Right renal pelvis (tissue), 4 donors: ENCODE measurements at regions not wholly inside any gene's neighbourhood (a gene's known extent, or its start where the extent isn't known, plus 50 kb on each side); places are given as distances from the start of the nearest gene placed in this dataset.

Experiments used
- DNase-seq, 4 donors: peaks; one replicate each; pipeline ENCODE4 v3.0.0-alpha.2; 2013; ENCODE audit warnings: low read depth in 4 of 4, low spot score in 3 of 4, missing footprints in 1 of 4

DNA sequence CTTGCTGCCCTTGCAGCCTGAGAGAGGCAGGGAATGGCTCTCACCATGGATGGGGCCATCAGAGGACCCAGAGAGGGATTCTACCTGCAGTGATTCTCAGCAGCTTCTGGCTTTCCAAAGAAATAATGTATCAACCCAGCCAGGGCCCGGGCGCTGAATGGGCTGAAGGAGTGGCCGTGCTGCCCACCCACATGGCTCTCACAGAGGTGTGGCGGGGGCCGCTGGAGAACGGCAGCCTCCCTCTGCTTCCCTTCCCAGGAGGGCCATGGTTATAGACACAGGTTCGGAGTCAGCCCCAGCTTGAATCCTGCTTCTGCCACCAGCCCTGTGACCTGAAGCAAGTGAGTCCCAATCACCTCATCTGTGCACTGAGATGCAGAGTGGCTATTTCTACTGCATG, 82.7 kb downstream of the THAP12 start:
- DNase-seq: no peak

DNA sequence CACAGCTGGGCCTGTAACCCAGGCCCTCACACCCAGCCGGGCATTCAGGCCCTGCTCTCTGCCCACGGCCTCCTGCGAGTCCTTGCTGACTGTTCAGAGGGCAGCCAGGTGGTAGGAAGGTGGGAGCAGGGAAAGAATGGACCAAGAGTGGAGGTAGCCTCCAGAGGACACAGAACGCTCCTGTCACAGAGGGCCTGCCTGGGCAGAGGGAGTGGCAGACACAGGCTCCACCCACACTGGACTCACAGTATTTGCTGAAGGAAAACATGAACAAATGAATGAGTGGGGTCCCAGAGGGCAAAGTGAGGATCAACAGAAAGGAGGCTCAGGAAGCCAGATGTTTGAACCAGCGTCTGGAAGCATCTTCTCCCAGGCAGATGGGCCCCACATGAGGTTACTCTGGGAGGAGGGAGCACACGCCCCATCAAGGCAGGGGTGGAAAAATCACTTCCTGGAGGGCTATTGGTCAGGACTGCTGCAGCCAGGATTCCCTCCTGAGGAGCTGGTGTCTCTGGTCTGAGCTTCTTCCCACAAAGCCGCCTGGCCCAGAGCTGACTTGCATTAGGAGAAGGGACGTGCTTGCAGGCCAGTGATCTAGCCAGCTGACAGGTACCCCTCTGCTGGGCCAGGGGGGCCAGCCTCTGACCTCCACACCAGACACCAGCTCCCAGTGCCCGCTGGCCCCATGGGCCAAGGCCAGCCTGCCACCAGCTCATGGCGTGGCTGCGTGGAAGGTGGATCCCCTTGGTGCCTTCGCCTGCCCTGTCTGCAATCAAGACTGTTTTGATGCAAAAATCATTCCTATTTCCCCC, 84.0 kb downstream of the THAP12 start:
- DNase-seq: no peak

DNA sequence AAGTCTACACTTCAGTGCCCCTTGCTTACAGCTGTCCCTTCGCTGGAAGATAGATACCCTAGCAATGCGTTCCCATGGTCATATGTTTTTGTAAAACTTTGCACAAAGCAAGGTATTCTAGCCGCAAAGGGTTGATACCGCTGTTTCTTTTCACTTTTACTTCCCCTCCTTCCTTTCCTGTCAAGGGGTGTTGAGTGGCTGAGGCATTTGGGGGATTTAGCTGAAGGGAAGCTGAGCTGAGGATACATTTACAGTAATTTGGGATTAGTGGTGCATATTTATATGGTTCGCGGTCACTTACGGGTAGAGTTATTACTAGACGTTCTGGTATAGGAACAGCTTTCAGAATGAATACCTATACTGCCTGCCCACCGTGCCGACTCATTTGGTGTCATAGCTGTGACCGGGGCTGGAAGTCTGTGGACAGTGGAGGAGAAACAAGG, 86.9 kb upstream of the WNT11 start:
- no peak for DNase-seq

DNA sequence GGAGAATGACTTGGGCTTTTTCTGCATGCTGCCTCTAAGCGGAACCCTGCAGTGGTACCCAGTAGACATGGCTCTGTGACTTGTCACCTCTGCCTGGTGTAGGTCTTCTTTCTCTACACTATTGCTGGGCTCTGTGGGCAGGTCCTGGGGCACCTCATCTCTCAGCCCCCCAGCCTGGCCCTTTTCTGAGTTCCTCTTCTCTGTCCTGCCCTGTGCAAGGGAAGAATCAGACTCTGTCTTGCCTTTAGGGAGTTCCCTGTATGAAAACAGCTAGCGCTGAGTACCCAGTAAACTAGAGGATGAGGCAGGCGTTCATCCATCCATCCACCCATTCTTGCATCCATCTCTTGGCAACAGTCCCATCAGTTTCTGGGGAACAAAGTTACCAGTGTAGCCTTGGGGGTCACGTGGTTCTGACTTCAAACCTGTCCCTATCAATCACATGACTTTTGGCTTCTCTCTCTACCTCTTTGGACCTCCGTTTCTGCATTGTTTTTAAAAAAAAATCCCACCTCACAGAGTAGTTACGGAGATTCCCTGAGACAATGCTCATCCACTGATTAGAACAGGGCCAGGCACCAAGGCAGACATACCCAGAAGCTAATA, 86.4 kb upstream of the WNT11 start:
- DNase-seq: no peak

DNA sequence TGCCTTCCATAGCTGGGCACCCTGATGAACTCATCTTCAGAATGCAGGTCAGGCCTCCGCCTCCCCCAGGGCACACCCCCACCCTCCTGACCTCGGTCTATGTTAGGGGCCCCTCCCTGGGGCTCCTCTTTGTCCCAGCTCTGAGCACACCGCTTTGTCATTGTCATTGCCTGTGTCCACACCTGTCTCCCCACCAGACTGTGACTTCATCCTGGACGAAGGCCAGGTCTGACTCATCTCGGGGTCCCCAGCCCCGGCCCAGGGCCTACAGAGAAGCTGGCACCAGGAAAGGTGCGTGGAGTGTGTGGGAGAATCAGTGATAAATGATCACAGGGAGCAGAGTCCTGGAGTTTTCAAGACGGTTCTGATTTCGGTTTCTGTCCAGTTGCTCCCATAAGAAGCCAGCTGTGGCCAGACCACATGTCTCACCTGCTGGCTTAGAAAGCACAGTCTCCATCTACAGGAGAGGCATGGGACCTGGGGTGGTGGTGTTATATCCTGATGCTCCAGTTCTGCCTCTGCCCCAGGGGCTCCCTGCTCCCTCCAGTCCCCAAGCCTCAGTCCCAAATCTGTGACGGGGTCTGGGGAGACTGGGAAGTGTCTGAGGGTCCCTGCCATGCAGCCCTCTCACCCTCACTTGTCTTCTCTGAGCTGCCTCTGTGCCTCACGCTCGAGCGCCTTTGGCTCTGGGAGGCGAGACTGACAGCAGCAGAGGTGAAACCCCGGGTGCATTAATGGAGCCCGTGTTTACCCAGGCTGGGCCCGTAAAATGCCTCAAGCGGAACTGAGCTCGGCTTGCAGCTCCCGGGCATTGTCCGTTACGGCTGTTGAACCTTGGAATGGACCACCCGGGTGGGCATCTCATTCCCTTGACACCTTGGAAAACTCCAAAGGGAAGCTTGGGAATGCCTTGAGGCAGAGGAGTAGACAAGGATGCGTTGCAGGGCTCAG, 85.5 kb upstream of the WNT11 start:
- peak in 3 of 4 donors; percentile 35 to 65 (median 58) for DNase-seq

DNA sequence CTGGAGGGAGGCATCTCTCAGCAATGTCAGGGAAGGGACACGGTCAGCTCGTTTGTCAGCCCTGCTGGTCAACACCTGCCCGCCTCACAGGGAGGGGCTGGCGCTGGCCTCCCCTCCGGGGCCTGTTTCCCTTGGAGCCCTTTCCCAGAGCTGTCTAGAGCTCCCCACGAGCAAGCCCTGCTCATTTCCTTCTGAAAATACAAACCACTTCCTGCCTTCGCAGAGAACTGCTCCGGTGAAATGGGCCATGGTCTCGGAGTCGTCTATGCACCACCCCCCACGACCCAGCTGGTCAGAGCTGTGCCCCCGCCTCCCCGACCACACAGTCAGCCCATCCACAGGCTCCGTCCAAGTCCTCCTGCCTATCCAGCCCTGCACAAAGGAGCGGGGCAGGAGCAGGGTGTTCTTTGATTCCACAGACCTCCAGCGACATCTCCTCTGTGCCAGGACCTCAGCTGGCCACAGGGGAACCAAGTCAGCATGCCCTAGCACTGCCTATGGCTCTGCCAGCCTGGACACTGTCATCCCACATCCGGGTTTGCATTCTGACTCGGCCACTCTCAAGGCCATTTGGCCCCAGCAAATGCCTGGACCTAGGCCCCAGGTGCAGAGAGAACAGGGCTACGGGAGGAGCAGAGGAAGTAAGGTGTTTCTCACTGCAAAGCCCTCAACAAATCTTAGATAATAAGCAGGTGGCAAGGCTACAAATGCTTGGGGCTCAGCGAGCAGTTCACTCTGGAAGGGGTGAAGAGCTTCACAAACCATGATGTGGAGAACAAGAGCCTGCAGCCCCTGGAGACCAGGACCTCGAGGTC, 82.1 kb upstream of the WNT11 start:
- DNase-seq: no peak

DNA sequence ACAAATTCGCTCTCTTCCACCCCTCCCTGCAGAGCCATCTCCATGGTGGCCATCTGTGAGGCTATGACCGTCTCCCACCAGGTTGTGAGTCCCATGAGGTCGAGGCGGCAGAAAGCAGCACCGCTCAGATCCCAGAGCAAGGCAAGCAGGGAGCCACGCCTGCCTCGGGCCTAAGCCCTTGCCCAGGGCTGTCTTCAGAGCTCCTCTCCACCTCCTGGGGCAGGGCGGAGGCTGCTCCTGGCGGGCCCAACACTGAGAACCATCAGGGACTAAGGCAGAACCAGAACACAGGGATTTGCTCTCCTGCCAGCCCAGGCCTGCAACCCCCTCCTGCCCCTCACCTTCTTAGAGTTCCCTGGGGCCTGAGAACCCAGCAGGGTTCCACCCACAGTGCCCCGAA, 80.9 kb upstream of the WNT11 start:
- no peak for DNase-seq

DNA sequence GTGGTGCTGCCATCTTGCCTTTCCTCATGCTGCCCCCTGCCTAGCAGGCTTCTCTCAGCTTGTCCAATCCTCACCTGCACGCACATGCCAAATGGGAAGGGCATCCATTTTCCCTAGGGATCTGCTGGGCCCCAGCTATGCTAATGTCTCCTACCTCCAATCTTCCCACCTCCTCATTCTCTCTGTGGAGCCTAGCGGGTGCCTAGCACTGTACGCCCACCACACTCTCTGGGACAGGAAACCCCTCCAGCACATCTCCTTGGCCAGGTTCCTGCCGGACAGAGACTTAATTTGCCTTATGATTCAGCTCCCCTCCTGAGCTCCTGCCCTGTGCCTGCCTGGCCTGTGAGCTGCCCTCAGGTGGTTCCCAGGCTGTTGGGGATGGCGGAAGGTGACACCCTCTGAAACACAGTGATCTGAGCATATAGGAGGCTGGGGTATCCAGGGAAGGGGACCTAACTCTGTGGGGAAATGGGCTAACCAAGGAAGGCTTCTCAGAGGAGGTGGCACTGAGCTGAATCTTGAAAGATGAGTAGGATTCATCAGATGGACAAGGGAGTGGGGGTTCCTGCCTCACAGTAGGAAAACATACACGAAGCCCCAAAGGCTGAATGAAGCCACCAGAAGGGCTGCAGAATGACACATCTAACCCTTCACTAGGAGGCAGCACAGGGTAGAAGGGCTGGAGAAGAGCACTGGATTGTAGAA, 79.2 kb upstream of the WNT11 start:
- no peak for DNase-seq

DNA sequence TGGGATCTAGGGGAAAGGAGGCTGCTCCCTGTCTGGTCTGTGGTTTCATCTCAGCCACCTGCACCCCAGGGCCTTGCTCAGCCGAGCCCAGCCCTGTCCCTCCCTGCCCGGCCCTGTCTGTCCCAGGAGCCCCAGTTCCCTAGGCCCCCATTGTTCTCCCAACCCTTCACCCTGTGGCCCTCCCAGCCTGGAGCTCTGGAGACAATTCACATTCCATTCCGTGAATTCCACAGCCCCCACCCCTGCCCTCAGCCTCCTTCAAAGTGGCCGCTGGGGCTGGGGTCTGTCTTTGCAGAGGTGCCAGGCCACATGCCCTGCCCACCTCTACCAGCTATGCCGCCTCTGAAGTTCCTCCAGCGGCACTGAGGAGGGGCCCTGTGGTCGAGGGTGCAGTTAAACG, 77.9 kb upstream of the WNT11 start:
- no peak for DNase-seq

DNA sequence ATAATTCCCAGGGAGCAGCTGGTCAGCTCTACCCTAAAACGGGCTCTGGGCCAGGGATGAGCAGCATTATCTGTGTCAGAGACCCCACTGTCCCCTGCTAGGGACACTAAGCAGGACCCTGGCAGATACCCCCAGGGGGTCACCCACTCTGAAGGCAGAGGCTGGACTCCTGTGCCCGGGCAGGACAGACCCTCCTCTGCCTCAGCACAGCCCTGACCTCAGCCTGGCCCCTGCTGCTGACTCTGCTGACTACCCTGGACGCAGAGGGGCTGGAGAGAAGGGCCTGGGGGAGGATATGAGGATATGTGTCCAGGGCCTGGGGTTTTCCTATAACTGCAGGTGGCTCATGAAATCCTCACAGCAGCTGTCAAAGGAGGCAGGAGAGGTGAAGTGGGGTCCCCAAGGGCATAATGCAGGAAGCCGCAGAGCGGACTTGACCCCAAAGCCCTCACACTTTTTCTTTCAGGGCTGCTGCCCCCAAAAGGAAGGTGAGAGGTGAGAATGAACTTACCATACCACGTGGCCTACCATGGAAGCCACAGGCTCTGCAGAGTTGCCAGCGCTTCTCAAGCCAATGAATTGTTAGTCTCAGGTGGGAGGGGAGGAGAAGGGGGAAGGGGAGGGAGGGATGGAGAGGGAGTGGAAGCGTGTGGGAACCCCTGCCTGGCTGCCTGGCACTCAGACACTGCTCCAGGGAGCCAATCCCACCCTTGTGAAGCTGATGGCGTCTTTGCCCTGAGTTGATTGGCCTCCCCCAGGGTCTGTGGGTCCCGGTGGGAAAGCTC, 76.7 kb upstream of the WNT11 start:
- DNase-seq: no peak

DNA sequence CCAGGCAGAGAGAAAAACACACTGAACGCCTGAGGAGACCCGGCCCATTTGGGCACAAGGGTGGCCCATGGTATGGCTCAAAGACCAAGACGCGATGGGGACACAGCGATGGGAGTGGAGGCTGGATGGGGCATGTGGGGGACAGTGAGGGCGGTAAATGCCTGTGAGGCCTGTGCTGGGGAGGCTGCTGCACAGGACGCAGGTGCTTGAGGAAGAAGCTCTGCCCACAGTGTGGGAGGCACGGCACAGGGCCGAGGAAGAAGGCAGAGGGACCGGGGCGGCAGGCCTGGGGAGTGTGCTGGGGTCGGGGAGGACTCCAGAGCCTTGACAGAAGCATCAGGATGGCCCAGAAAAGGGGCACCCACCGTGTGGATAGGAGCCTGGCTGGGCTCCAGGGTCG, 75.9 kb upstream of the WNT11 start:
- DNase-seq: no peak

DNA sequence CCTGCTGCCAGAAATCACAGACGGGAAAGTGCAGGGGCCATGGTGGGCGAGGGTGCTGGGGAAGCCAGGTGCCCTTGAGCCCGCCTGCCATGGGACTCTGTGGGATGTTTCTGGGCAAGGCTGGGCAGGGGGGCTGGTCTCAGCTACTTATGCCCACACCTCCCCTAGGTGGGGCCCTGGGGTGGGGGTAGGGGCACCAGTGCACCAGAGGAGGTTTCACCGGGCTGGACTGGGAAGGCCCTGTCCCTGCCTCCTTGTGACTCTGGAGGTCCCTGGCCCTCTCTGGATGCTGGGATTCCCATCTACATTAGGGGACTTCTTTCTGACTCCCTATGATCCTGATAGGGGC, 75.2 kb upstream of the WNT11 start:
- DNase-seq: no peak

DNA sequence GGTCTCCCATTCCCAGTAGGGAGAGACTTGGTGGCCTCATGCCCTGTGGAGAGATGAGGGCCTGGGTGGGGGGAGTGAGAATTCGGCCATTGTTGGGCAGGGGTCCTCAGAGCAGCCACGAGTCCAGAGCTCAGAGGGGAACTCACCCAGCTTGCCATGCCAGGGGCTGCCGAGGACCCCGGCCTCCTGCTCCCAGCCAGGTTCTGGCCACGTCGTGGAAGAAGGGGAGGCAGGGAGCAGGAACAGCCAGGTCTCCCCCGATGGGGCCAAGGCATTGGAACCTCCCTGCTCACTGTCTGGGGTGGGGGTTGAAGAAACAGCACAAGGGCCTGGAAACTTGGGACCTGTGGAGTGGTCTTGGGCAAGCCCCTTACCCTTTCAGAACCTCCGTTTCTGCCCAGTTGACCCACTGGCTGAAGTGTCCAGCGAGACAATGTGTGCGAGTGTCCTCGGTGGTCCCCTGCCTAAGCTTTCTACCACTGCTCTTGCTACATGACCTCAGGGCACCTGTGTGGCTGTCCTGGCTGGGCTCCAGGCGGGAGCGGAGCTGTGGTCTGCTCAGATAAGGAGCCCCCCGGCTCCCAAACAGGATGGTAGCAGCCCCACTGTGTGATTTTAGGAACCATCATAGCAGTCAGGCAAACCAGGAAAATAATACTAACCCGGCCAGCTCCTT, 74.7 kb upstream of the WNT11 start:
- DNase-seq: no peak

DNA sequence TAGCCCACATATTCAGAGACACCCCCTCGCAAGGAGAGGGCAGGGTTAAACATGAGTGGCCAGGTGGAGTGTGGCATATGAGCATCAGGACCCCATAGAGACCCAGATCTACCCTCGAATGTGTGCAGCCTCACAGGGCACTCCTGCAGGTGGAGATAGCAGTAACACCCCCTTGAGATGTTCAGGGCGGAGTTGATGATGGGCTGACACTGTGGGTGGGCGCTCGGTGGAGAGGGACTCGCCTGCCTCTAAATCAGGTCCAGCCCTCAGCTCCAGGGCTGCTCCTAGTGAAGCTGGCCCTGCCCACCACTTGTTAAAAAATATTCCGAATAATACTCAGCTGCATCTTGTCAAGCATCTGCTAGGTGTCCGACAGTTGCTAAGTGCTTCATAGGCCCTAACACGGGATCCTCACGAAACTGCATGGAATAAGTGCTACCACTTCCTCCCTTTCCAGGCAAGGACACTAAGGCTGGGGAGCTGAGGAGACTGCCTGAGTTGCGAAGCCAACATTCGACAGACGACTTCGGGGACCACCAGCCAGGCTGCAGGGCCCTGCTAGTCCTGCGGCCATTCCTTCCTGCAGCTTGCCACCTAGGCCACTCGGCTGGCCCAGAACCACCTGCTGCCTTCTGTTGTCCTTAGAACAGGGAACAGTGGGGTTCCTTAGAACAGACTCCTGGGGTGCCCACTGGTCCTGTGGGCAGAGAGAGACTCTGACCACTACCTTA, 74.0 kb upstream of the WNT11 start:
- no peak for DNase-seq

DNA sequence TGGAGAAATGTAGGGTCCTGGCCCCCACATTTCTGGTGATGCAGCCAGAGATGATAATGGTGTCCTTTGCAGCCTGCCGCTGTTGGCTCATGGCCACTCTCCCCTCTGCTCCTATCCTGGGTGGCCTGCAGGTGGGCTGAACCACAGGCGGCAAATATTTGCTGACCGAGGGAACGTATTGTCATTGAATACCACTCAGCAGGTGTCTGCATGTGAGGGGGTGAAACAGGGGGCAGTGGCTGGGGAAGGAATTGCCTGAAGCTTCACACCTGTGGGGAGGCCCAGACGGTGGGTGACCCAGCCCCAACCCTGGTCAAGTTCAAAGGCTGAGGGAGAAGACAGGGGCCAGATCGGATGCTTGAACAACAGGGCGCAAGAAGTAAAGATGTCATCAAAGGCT, 73.3 kb upstream of the WNT11 start:
- DNase-seq: no peak

DNA sequence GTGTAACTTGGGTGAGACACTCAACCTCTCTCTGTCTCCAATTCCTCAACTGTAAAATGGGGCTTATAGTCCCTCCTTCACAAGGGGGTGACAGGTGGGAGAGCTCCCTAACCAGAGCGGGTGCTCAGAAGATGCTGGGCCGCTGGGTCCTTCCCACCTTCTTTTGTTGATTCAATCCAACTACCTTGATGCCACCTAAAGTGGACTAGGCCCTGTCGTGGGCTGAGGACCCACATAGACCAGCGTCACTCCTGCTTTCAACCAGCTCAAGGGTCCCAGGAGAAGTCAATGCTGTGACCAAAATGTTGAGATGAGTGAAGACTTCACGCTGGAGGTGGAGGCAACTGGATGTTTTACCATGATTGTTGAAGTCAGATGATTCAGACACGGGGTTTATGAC, 72.7 kb upstream of the WNT11 start:
- no peak for DNase-seq

DNA sequence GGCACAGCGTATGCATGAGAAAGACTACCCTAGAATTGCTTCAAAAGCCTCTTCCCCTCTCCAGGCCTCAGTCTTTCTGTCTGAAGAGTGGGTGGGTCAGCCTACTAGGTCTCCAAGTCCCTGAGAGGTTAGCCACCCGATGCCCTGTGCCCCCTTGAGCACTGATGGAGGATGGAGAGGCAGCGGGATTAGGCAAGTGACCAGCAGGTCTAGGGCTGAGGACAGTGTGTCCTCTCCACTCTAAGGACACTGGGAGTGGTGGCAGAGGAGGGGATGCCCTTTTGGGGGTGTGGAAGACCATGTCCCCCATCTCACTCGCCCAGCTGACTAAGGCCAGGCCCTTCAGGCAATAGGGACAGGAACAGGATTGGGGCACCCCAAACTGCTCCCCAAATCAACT, 72.2 kb upstream of the WNT11 start:
- no peak for DNase-seq
